Hepatocyte (in vitro differentiated cells): ENCODE measurements at regions not wholly inside any gene's neighbourhood (a gene's known extent, or its start where the extent isn't known, plus 50 kb on each side); places are given as distances from the start of the nearest gene placed in this dataset.

Experiments
- DNase-seq: peaks from one replicate; pipeline ENCODE4 v3.0.0-alpha.2; 2016; ENCODE audit warnings: low spot score
- H2AFZ ChIP-seq: fragments of 200-600 bp; sonication (generic); 2 replicates; pipeline ENCODE4 v1.6.0; 2016; ENCODE audit warnings: antibody characterized with exemption, mild to moderate bottlenecking
- H3K27ac ChIP-seq: fragments of 200-600 bp; sonication (generic); 2 replicates; pipeline ENCODE4 v1.5.1; 2016; ENCODE audit warnings: mild to moderate bottlenecking
- H3K27me3 ChIP-seq: fragments of 200-600 bp; sonication (generic); 2 replicates; pipeline ENCODE4 v1.6.1; 2016
- H3K36me3 ChIP-seq: fragments of 200-600 bp; sonication (generic); replicated peaks from 2 replicates; pipeline ENCODE4 v1.5.1; 2016; ENCODE audit warnings: low read depth; ENCODE audit not compliant: insufficient read depth
- H3K4me1 ChIP-seq: fragments of 200-600 bp; sonication (generic); 2 replicates; pipeline ENCODE4 v1.5.1; 2016; ENCODE audit warnings: mild to moderate bottlenecking, moderate library complexity; ENCODE audit not compliant: insufficient read depth
- H3K4me2 ChIP-seq: fragments of 200-600 bp; sonication (generic); 2 replicates; pipeline ENCODE4 v1.6.0; 2016
- H3K4me3 ChIP-seq: fragments of 200-600 bp; sonication (generic); 2 replicates; pipeline ENCODE4 v1.5.1; 2016; ENCODE audit warnings: mild to moderate bottlenecking
- H3K79me2 ChIP-seq: fragments of 200-600 bp; sonication (generic); 2 replicates; pipeline ENCODE4 v1.6.0; 2017; ENCODE audit warnings: mild to moderate bottlenecking
- H3K9me2 ChIP-seq: fragments of 200-600 bp; sonication (generic); replicated peaks from 2 replicates; pipeline ENCODE4 v1.6.0; 2017; ENCODE audit warnings: mild to moderate bottlenecking; ENCODE audit not compliant: insufficient read depth
- H3K9me3 ChIP-seq: fragments of 200-600 bp; sonication (generic); 2 replicates; pipeline ENCODE4 v1.5.1; 2016; ENCODE audit warnings: low read depth, mild to moderate bottlenecking
- H4K20me1 ChIP-seq: fragments of 200-600 bp; sonication (generic); 2 replicates; pipeline ENCODE4 v1.6.0; 2016; ENCODE audit warnings: mild to moderate bottlenecking; ENCODE audit not compliant: insufficient read depth, poor library complexity, severe bottlenecking
- EZH2 ChIP-seq: fragments of 200-600 bp; sonication (generic); IDR thresholded peaks from 2 replicates; pipeline ENCODE4 v1.6.1; 2016; ENCODE audit warnings: antibody characterized with exemption, mild to moderate bottlenecking, borderline replicate concordance
- EZH2phosphoT487 ChIP-seq: fragments of 200-600 bp; sonication (generic); IDR thresholded peaks from one replicate; pipeline ENCODE4 v1.6.1; 2018; ENCODE audit warnings: antibody characterized with exemption, mild to moderate bottlenecking, low read depth, moderate library complexity; ENCODE audit not compliant: unreplicated experiment, severe bottlenecking
- WGBS: methylation state at CpG from one replicate; pipeline ENCODE4 v1.1.6; 2016; ENCODE audit warnings: low lambda C conversion rate; ENCODE audit errors: missing lambda C conversion rate; 5-methylcytosine and 5-hydroxymethylcytosine counted together
- TF ChIP-seq, protein P1 (sequence below): fragments of 200-600 bp; sonication (generic); IDR thresholded peaks from 2 replicates; pipeline ENCODE4 v1.5.1; 2016; ENCODE audit warnings: antibody characterized with exemption, mild to moderate bottlenecking; ENCODE audit not compliant: poor library complexity

DNA sequence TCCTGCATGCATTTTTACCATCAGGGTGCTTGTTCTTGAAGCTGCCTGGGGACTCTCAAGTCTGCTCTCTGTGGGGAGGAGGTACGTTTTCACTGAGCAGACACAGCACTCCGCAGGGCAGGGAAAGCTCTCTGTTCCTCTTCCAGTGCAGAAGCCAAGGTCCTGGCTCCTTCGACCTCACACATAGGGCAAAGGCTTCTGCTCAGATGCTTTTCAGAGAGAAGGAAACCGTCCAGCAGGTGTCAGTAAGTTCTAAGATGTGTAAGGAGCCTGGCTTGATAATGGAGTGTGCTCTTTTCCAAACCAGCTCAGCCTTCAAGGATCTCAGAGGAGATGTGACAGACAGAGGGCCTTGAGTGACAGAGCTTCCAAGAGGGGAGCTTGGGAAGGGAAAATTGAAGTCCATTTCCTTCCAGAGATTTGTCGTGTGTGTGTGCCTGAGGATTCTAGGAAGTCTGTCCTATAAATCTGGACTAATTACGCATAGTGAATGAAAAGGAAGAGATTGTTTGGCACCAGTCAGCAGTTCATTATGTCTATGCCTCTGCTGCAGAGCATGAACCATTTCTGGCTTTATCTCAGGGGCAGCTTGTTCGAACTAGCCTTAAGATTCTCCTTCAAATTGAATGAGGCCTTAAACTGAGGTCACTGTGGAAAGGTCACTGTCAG is 67.3 kb upstream of the UPP2 start:
- no peaks in the 10 kb centered on the region for H3K9me2 ChIP-seq
- no peak overlapping the region for H3K27ac ChIP-seq
- 37% methylated on average over 7 of the region's 7 CpGs for WGBS
- H3K79me2 ChIP-seq, result no peaks in the 10 kb centered on the region
- no peak overlapping the region for H3K4me2 ChIP-seq
- H4K20me1 ChIP-seq, result no peaks in the 10 kb centered on the region
- no peak overlapping the region for H3K4me3 ChIP-seq
- no peaks in the 10 kb centered on the region for H3K36me3 ChIP-seq
- no peak for TF ChIP-seq EZH2phosphoT487
- TF ChIP-seq, protein P1, sequence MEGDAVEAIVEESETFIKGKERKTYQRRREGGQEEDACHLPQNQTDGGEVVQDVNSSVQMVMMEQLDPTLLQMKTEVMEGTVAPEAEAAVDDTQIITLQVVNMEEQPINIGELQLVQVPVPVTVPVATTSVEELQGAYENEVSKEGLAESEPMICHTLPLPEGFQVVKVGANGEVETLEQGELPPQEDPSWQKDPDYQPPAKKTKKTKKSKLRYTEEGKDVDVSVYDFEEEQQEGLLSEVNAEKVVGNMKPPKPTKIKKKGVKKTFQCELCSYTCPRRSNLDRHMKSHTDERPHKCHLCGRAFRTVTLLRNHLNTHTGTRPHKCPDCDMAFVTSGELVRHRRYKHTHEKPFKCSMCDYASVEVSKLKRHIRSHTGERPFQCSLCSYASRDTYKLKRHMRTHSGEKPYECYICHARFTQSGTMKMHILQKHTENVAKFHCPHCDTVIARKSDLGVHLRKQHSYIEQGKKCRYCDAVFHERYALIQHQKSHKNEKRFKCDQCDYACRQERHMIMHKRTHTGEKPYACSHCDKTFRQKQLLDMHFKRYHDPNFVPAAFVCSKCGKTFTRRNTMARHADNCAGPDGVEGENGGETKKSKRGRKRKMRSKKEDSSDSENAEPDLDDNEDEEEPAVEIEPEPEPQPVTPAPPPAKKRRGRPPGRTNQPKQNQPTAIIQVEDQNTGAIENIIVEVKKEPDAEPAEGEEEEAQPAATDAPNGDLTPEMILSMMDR, result peak; percentile 70
- no peak for TF ChIP-seq EZH2
- H3K27me3 ChIP-seq, result peaks cover 4% of the 10 kb centered on the region
- peak; percentile 85 for DNase-seq
- no peak overlapping the region for H2AFZ ChIP-seq
- H3K9me3 ChIP-seq, result no peaks in the 10 kb centered on the region
- H3K4me1 ChIP-seq, result no peaks in the 10 kb centered on the region

DNA sequence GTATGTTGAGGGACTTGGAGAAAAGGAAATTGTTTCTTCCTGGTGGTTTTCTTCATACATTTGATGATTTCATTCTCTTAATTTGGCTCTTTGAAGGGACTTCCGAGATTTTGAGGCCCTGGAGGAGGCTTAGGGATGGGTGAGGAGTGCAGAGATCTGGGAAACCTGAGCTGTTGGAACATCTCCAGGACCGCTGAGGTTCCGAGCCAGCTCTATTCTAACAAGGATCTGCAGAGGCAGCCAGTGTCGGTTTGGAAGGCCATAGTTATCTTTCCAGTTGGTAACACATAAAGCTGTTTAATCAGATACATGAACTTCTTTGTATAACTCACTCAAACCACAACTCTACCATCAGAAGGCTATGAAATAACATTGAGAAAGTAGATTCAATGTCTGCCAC is 70.3 kb upstream of the UPP2 start:
- Histone ChIP-seq H3K9me3 (no peaks in the 10 kb centered on the region), H4K20me1 (no peaks in the 10 kb centered on the region), H2AFZ (no peak overlapping the region), H3K9me2 (no peaks in the 10 kb centered on the region), H3K27ac (no peak overlapping the region), H3K4me1 (no peaks in the 10 kb centered on the region), H3K79me2 (no peaks in the 10 kb centered on the region), H3K4me2 (no peak overlapping the region), H3K27me3 (peaks cover 4% of the 10 kb centered on the region), H3K36me3 (no peaks in the 10 kb centered on the region), H3K4me3 (no peak overlapping the region)
- TF ChIP-seq EZH2 (no peak), EZH2phosphoT487 (no peak)
- TF ChIP-seq, protein P1, result no peak
- WGBS, result 84% methylated on average over 4 of the region's 4 CpGs
- DNase-seq, result no peak

DNA sequence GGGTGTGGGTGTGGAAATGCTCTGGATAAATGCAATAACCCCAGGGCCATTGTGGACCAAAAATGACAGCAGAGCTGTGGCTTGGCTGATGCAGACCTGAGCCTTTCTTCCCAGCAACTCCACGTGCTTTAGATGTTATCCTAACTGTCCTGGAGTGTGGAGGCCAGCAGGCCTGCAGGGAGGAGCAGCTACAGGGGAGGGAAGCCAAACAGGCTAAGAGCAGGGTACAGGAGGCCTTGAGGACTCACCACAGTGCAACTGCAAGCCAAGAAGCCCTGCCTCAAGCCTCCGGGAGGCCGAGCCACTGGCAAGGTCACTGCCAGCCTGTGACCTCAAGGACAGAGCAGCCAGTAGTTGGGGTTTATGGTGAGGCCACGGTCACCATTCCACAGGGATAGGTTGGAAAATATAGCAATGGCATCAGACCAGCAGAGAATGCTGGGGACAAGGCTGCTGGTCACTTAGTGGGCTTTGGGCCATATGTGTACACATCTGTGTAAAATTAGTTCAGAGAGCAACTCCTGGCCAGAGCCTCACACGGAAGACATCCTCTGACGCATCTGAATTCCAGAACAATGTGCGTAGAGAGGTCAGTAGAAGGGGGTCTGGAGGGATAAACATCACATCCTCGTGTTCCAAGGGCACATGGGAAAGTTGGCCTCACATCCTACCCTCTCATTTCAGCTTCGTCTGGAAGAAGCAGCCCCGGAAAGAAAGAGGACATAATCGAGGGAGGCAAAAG is 76.2 kb upstream of the UPP2 start:
- no peaks in the 10 kb centered on the region for H3K79me2 ChIP-seq
- no peaks in the 10 kb centered on the region for H3K9me3 ChIP-seq
- WGBS, result 79% methylated on average over 11 of the region's 11 CpGs
- no peaks in the 10 kb centered on the region for H4K20me1 ChIP-seq
- no peaks in the 10 kb centered on the region for H3K4me1 ChIP-seq
- no peak overlapping the region for H3K4me2 ChIP-seq
- no peak for DNase-seq
- no peaks in the 10 kb centered on the region for H3K9me2 ChIP-seq
- H3K27me3 ChIP-seq, result no peaks in the 10 kb centered on the region
- no peak for TF ChIP-seq EZH2phosphoT487
- no peak for TF ChIP-seq EZH2
- TF ChIP-seq, protein P1, result no peak
- H2AFZ ChIP-seq, result no peak overlapping the region
- no peaks in the 10 kb centered on the region for H3K36me3 ChIP-seq
- no peak overlapping the region for H3K27ac ChIP-seq
- no peak overlapping the region for H3K4me3 ChIP-seq
